ENCODE measurements at regions not wholly inside any gene's neighbourhood (a gene's known extent, or its start where the extent isn't known, plus 50 kb on each side); places are given as distances from the start of the nearest gene placed in this dataset.
A peak's percentile ranks its signal among the peaks of the same experiment; 100 is the strongest.

- Histone ChIP-seq H2AFZ (ENCODE audit: low read depth, low read length) (peak overlapping the region; percentile 59), H3K36me3 (ENCODE audit: insufficient read depth, low read length) (peaks cover under 1% of the 10 kb centered on the region; the same call in 1 of the 2 replicates), H3K4me1 (ENCODE audit: insufficient read depth, low read length) (peaks cover 70% of the 10 kb centered on the region), H3K9me3 (ENCODE audit: insufficient read depth, low read length, severe bottlenecking) (no peaks in the 10 kb centered on the region), H3K27me3 (ENCODE audit: insufficient read depth, low read length, poor library complexity) (no peaks in the 10 kb centered on the region), H4K20me1 (ENCODE audit: insufficient read depth, low read length) (no peaks in the 10 kb centered on the region), H3K4me2 (ENCODE audit: insufficient read depth, low read length) (peak overlapping the region; percentile 82), H3K4me3 (ENCODE audit: low read depth in 1 of 2, low read length in 2 of 2) (peak overlapping the region; percentile 73 to 80), H3K79me2 (ENCODE audit: insufficient read depth, low read length) (peaks cover 83% of the 10 kb centered on the region), H3K27ac (ENCODE audit: low read length) (peak overlapping the region; percentile 92), H3K9ac (ENCODE audit: low read depth, low read length) (peak overlapping the region; percentile 80)
- no peak for ATAC-seq (ENCODE audit: insufficient read depth, low read depth)
- no peak for DNase-seq
- no peak for TF ChIP-seq EZH2 (IDR thresholded peaks at IDR 0.05; ENCODE audit: borderline replicate concordance, low read depth, low read length, severe bottlenecking)
- no peak for TF ChIP-seq CTCF (IDR thresholded peaks at IDR 0.05; ENCODE audit: borderline replicate concordance, extremely low read depth, low read length, poor library complexity, severe bottlenecking)
Observed at GRCh38 chr6:26170951-26171841, 84.0 kb downstream of the HFE start.

- peak overlapping the region; percentile 92 for H3K27ac ChIP-seq (ENCODE audit: low read length)
Observed at GRCh38 chr6:26172608-26172968, 85.4 kb downstream of the HFE start.

GRCh38 chr6:26173836-26174145 lies 86.6 kb downstream of the HFE start:
- H3K9ac ChIP-seq (ENCODE audit: low read depth, low read length): peak overlapping the region; percentile 80

More at GRCh38 chr6:26172608-26172968, 85.4 kb downstream of the HFE start:
- ATAC-seq (ENCODE audit: insufficient read depth, low read depth): peak; percentile 37
- Histone ChIP-seq H4K20me1 (ENCODE audit: insufficient read depth, low read length) (no peaks in the 10 kb centered on the region), H3K9ac (ENCODE audit: low read depth, low read length) (peak overlapping the region; percentile 80), H3K4me2 (ENCODE audit: insufficient read depth, low read length) (peak overlapping the region; percentile 82), H3K27me3 (ENCODE audit: insufficient read depth, low read length, poor library complexity) (no peaks in the 10 kb centered on the region), H3K4me1 (ENCODE audit: insufficient read depth, low read length) (peaks cover 67% of the 10 kb centered on the region), H3K36me3 (ENCODE audit: insufficient read depth, low read length) (no peaks in the 10 kb centered on the region), H3K9me3 (ENCODE audit: insufficient read depth, low read length, severe bottlenecking) (no peaks in the 10 kb centered on the region), H3K79me2 (ENCODE audit: insufficient read depth, low read length) (peaks cover 76% of the 10 kb centered on the region), H2AFZ (ENCODE audit: low read depth, low read length) (0 out of 2 replicates have a peak overlapping the region, but pooled peaks have one; percentile 51), H3K4me3 (ENCODE audit: low read depth in 1 of 2, low read length in 2 of 2) (peak overlapping the region; percentile 73 to 80)
- TF ChIP-seq EZH2 (IDR thresholded peaks at IDR 0.05; ENCODE audit: borderline replicate concordance, low read depth, low read length, severe bottlenecking) (no peak), CTCF (IDR thresholded peaks at IDR 0.05; ENCODE audit: borderline replicate concordance, extremely low read depth, low read length, poor library complexity, severe bottlenecking) (no peak)
- DNase-seq: peak; percentile 59

More at GRCh38 chr6:26173836-26174145, 86.6 kb downstream of the HFE start:
- Histone ChIP-seq H3K36me3 (ENCODE audit: insufficient read depth, low read length) (no peaks in the 10 kb centered on the region), H3K79me2 (ENCODE audit: insufficient read depth, low read length) (peaks cover 67% of the 10 kb centered on the region), H3K9me3 (ENCODE audit: insufficient read depth, low read length, severe bottlenecking) (no peaks in the 10 kb centered on the region), H3K27ac (ENCODE audit: low read length) (peak overlapping the region; percentile 92), H3K4me2 (ENCODE audit: insufficient read depth, low read length) (peak overlapping the region; percentile 82), H4K20me1 (ENCODE audit: insufficient read depth, low read length) (no peaks in the 10 kb centered on the region), H3K4me1 (ENCODE audit: insufficient read depth, low read length) (peaks cover 59% of the 10 kb centered on the region), H3K4me3 (ENCODE audit: low read depth in 1 of 2, low read length in 2 of 2) (peak overlapping the region in 1 of 2 experiments; percentile 80; a peak in 2 of 4 replicates), H3K27me3 (ENCODE audit: insufficient read depth, low read length, poor library complexity) (no peaks in the 10 kb centered on the region), H2AFZ (ENCODE audit: low read depth, low read length) (no peak overlapping the region)
- ATAC-seq (ENCODE audit: insufficient read depth, low read depth): no peak
- no peak for TF ChIP-seq EZH2 (IDR thresholded peaks at IDR 0.05; ENCODE audit: borderline replicate concordance, low read depth, low read length, severe bottlenecking)
- no peak for TF ChIP-seq CTCF (IDR thresholded peaks at IDR 0.05; ENCODE audit: borderline replicate concordance, extremely low read depth, low read length, poor library complexity, severe bottlenecking)
- DNase-seq: peak; percentile 37
